ENCODE measurements at regions not wholly inside any gene's neighbourhood (a gene's known extent, or its start where the extent isn't known, plus 50 kb on each side); places are given as distances from the start of the nearest gene placed in this dataset.

DNA sequence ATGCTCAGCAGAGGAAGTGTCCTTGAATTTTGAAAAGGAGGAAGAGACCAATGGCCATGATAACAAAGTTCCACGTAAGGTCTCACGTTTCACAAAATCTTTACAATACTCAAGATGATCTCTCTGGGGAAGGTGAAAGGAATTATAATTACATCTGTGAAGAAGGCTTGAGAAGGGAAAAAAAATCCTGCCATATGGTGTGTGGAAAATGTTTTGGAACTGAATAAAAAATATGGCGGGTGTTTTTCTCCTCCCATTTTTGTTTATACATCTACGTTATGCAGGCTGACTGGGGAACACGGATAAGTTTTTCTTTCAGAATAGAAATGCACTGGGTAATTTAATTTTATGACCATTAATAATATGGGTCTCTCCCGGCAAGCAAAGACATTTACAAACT is 425.6 kb upstream of the BRINP1 start:
- H3K27ac ChIP-seq (ENCODE audit: low read length), result no peak overlapping the region
- H3K36me3 ChIP-seq (ENCODE audit: control insufficient read depth, insufficient read depth, low read length), result no peaks in the 10 kb centered on the region
- no peak overlapping the region for H3K4me3 ChIP-seq (ENCODE audit: low read depth in 2 of 2, low read length in 2 of 2)
- POLR2A ChIA-PET, result no interaction called here
- no peaks in the 10 kb centered on the region for H3K4me1 ChIP-seq (ENCODE audit: control insufficient read depth, insufficient read depth, low read length)
- in situ Hi-C loops (cut with HindIII; ENCODE audit: low pct_unique_long_range_greater_than_20kb, low sequenced_read_pairs) (no loop called here), intact Hi-C loops (cut with micrococcal nuclease; ENCODE audit: unreplicated experiment) (no loop called here)
- H3K9me3 ChIP-seq (ENCODE audit: control insufficient read depth, insufficient read depth, low read depth, low read length), result no peaks in the 10 kb centered on the region
- DNase-seq (ENCODE audit: low read depth, low spot score), result no peak
- CTCF ChIA-PET, result no interaction called here
- no peak for ATAC-seq
- H3K27me3 ChIP-seq (ENCODE audit: control insufficient read depth, insufficient read depth, low read length), result no peaks in the 10 kb centered on the region
- BruUV-seq (replicated peaks), result no TSS peak
- TF ChIP-seq TCF7L2 (IDR thresholded peaks at IDR 0.05; ENCODE audit: low read depth, low read length) (no peak), CTCF (IDR thresholded peaks at IDR 0.05) (no peak), SIN3A (IDR thresholded peaks at IDR 0.05; ENCODE audit: borderline replicate concordance, insufficient read depth, low read depth, low read length) (no peak), POLR2AphosphoS5 (IDR thresholded peaks at IDR 0.05; ENCODE audit: low read depth, low read length) (no peak)
- TF ChIP-seq, protein P1, sequence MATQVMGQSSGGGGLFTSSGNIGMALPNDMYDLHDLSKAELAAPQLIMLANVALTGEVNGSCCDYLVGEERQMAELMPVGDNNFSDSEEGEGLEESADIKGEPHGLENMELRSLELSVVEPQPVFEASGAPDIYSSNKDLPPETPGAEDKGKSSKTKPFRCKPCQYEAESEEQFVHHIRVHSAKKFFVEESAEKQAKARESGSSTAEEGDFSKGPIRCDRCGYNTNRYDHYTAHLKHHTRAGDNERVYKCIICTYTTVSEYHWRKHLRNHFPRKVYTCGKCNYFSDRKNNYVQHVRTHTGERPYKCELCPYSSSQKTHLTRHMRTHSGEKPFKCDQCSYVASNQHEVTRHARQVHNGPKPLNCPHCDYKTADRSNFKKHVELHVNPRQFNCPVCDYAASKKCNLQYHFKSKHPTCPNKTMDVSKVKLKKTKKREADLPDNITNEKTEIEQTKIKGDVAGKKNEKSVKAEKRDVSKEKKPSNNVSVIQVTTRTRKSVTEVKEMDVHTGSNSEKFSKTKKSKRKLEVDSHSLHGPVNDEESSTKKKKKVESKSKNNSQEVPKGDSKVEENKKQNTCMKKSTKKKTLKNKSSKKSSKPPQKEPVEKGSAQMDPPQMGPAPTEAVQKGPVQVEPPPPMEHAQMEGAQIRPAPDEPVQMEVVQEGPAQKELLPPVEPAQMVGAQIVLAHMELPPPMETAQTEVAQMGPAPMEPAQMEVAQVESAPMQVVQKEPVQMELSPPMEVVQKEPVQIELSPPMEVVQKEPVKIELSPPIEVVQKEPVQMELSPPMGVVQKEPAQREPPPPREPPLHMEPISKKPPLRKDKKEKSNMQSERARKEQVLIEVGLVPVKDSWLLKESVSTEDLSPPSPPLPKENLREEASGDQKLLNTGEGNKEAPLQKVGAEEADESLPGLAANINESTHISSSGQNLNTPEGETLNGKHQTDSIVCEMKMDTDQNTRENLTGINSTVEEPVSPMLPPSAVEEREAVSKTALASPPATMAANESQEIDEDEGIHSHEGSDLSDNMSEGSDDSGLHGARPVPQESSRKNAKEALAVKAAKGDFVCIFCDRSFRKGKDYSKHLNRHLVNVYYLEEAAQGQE (IDR thresholded peaks at IDR 0.05; ENCODE audit: insufficient read depth in 1 of 2, low read depth in 2 of 2, low read length in 1 of 2), result no peak

DNA sequence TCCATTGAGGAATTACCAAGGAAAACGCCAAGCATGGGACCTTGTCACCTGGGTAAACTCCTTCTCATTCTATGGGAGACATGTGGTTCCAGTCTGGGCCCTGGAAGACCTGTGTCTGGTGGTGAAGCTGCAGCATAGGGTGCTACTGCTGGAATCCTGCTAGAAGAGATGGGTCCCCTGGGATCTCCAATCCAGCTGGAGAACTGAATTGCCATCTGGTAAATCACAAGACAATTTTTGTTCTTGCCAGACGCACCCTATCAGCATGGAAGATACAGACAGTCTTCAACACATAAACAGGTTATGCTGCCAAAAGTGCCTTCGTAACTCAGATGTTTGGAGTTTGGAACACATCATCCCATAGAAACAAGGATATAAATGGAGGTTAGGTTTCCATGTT is 424.0 kb upstream of the BRINP1 start:
- ChIA-PET CTCF (no interaction called here), POLR2A (no interaction called here)
- BruUV-seq (replicated peaks), result no TSS peak
- no peak overlapping the region for H3K27ac ChIP-seq (ENCODE audit: low read length)
- intact Hi-C loops (cut with micrococcal nuclease; ENCODE audit: unreplicated experiment), result no loop called here
- no peaks in the 10 kb centered on the region for H3K36me3 ChIP-seq (ENCODE audit: control insufficient read depth, insufficient read depth, low read length)
- no peaks in the 10 kb centered on the region for H3K27me3 ChIP-seq (ENCODE audit: control insufficient read depth, insufficient read depth, low read length)
- TF ChIP-seq TCF7L2 (IDR thresholded peaks at IDR 0.05; ENCODE audit: low read depth, low read length), result no peak
- TF ChIP-seq, protein P1 (IDR thresholded peaks at IDR 0.05; ENCODE audit: insufficient read depth in 1 of 2, low read depth in 2 of 2, low read length in 1 of 2), result no peak
- no peak for TF ChIP-seq CTCF (IDR thresholded peaks at IDR 0.05)
- no peak for TF ChIP-seq POLR2AphosphoS5 (IDR thresholded peaks at IDR 0.05; ENCODE audit: low read depth, low read length)
- no peak for TF ChIP-seq SIN3A (IDR thresholded peaks at IDR 0.05; ENCODE audit: borderline replicate concordance, insufficient read depth, low read depth, low read length)
- ATAC-seq (no peak), DNase-seq (ENCODE audit: low read depth, low spot score) (no peak)
- no peak overlapping the region for H3K4me3 ChIP-seq (ENCODE audit: low read depth in 2 of 2, low read length in 2 of 2)
- no peaks in the 10 kb centered on the region for H3K4me1 ChIP-seq (ENCODE audit: control insufficient read depth, insufficient read depth, low read length)
- in situ Hi-C loops (cut with HindIII; ENCODE audit: low pct_unique_long_range_greater_than_20kb, low sequenced_read_pairs), result no loop called here
- H3K9me3 ChIP-seq (ENCODE audit: control insufficient read depth, insufficient read depth, low read depth, low read length), result no peaks in the 10 kb centered on the region
